SJSA1 (cell line): ENCODE measurements at regions not wholly inside any gene's neighbourhood (a gene's known extent, or its start where the extent isn't known, plus 50 kb on each side); places are given as distances from the start of the nearest gene placed in this dataset.
"Not testable (repeated sequence)": the region's sequence is repeated elsewhere in the genome, so short reads cannot be mapped to it uniquely, and the experiment has no call there.

Source experiments
- DNase-seq, 2 experiments: peaks; one replicate each; pipeline ENCODE4 v3.0.0-alpha.2; 2015 to 2020; ENCODE audit warnings: low spot score in 2 of 2, low read depth in 1 of 2
- H3K27ac ChIP-seq: fragments of 250-450 bp; sonication (Bioruptor Pico); 2 replicates; pipeline ENCODE4 v1.5.1; 2020; ENCODE audit warnings: mild to moderate bottlenecking, moderate library complexity
- H3K27me3 ChIP-seq: fragments of 250-450 bp; sonication (Bioruptor Pico); replicated peaks from 2 replicates; pipeline ENCODE4 v1.5.1; 2020; ENCODE audit warnings: mild to moderate bottlenecking, moderate library complexity
- H3K36me3 ChIP-seq: fragments of 250-450 bp; sonication (Bioruptor Pico); 2 replicates; pipeline ENCODE4 v1.5.1; 2020; ENCODE audit warnings: mild to moderate bottlenecking
- H3K4me1 ChIP-seq: fragments of 250-450 bp; sonication (Bioruptor Pico); replicated peaks from 2 replicates; pipeline ENCODE4 v1.6.1; 2021; ENCODE audit warnings: mild to moderate bottlenecking
- H3K4me3 ChIP-seq: fragments of 250-450 bp; sonication (Bioruptor Pico); 2 replicates; pipeline ENCODE4 v1.5.1; 2020; ENCODE audit warnings: mild to moderate bottlenecking
- H3K9me3 ChIP-seq: fragments of 250-450 bp; sonication (Bioruptor Pico); replicated peaks from 2 replicates; pipeline ENCODE4 v1.5.1; 2020; ENCODE audit warnings: mild to moderate bottlenecking

DNA sequence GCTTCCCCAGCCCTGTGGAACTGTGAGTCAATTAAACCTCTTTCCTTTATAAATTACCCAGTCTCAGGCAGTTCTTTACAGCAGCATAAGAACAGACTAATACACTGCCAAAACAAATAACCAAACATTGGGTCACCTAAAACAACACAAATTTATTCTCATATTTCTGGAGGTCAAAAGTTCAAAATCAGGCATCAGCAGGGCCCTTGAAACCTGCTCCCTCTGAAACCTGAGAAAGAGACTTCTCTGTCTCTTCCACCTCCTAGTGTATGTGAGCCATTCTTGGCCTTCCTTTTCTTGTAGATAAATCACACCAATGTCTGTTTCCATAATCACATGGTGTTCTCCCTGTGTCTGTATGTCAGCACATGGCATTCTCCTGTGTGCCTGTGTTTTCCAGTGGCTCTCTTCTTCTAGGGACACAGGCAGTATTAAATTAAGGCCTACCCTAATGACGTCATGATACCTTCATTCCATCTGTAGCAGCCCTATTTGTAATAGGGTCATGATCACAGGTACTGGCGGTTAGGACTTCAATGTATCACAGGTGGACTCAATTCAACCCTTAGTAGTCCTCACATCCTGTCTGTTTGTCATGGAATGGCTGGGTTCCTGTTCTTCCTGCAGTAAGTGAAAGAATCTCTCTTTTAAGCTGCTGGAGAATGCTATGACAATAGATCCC lies 147.3 kb upstream of the CLNK start:
- Histone ChIP-seq H3K4me3 (no peak overlapping the region), H3K27me3 (no peaks in the 10 kb centered on the region), H3K27ac (no peak overlapping the region), H3K9me3 (no peaks in the 10 kb centered on the region), H3K4me1 (no peaks in the 10 kb centered on the region), H3K36me3 (no peaks in the 10 kb centered on the region)
- DNase-seq, result no peak

- DNase-seq, H3K4me3 ChIP-seq, H3K27me3 ChIP-seq, H3K27ac ChIP-seq, H3K9me3 ChIP-seq, H3K4me1 ChIP-seq, H3K36me3 ChIP-seq: not testable (repeated sequence)
These were observed 144.5 kb upstream of the CLNK start for GRCh38 chr4:10828918-10829538.

DNA sequence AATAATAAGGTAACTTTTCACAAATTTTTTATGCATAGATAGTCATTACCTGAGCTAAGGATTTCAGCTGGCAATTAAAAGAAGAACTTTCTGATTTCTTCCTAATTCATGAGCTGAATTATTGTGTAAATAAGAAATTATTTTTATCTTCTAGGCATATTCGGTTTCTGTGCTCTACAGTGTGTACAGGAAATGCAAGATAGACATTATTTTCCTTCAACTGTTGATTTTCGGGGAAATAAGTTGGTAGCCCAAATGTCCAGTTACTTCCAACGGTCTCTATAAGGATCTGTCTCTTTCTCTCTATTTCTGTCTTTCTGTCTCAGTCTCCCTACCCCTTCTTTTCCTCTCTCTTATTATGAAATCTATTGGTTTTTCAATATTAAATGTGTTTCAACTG lies 137.3 kb upstream of the CLNK start:
- no peaks in the 10 kb centered on the region for H3K27me3 ChIP-seq
- no peak overlapping the region for H3K4me3 ChIP-seq
- H3K4me1 ChIP-seq, result no peaks in the 10 kb centered on the region
- no peak for DNase-seq
- no peaks in the 10 kb centered on the region for H3K9me3 ChIP-seq
- H3K36me3 ChIP-seq, result no peaks in the 10 kb centered on the region
- no peak overlapping the region for H3K27ac ChIP-seq

GRCh38 chr4:10816571-10816970 lies 132.0 kb upstream of the CLNK start:
- Histone ChIP-seq H3K4me3 (no peak overlapping the region), H3K27me3 (no peaks in the 10 kb centered on the region), H3K4me1 (no peaks in the 10 kb centered on the region), H3K27ac (no peak overlapping the region), H3K36me3 (no peaks in the 10 kb centered on the region), H3K9me3 (no peaks in the 10 kb centered on the region)
- DNase-seq, result no peak

DNA sequence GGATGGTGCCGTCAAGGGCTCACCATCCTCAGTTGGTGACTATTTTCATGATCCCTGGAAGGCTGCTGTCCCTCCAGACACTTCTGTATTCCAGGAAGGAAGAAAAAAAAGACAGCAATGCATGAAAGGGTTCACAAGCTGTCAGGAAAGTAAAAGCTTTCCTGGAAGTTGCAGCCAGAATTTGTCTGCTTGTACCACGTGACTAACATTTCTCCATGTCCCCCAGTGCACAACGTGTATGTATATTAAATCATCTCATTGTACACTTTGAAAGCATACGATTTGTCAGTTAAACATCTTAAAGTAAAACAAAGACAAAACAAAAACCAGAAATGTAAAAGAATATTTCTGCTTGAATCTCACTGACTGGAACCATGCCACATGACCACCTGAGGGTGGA lies 127.4 kb upstream of the CLNK start:
- no peaks in the 10 kb centered on the region for H3K9me3 ChIP-seq
- no peaks in the 10 kb centered on the region for H3K27me3 ChIP-seq
- no peak for DNase-seq
- H3K4me1 ChIP-seq, result no peaks in the 10 kb centered on the region
- H3K4me3 ChIP-seq, result no peak overlapping the region
- H3K36me3 ChIP-seq, result no peaks in the 10 kb centered on the region
- H3K27ac ChIP-seq, result no peak overlapping the region

DNA sequence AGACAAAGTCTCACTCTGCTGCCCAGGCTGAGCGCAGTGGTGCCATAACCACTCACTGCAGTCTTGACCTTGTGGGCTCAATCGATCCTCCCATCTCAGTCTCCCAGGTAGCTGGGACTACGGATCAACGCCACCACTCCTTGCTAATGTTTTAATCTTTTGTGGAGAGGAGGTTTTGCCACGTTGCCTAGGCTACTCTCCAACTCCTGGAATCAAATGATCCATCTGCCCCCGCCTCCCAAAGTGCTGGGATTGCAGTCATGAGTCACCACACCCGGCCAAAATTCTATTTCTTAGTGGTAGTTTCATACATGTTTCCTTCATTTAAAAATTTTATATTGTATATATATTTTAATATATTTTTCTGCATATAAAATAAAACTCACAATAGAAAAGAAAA lies 125.8 kb upstream of the CLNK start:
- Histone ChIP-seq H3K27ac (no peak overlapping the region), H3K36me3 (no peaks in the 10 kb centered on the region), H3K9me3 (no peaks in the 10 kb centered on the region), H3K27me3 (no peaks in the 10 kb centered on the region), H3K4me3 (no peak overlapping the region), H3K4me1 (no peaks in the 10 kb centered on the region)
- DNase-seq, result no peak

DNA sequence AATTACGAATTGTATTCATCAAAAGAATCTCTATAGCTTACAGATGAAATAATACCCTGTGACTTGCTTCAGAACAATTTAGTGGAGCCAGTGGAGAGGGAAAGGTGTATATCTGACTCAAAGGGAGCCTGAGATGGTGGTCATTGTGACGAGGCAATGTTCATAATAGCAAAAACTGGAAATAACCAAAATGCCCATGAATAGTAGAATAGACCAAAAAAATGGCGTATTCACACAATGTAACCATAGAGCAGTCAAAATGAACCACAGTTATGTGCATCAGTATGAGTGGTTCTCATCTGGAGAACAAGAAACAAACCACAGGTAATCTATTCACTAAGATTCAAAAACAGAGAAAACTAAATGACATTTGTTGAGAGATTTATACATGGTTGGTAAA lies 125.3 kb upstream of the CLNK start:
- H3K4me1 ChIP-seq, result no peaks in the 10 kb centered on the region

GRCh38 chr4:10808591-10808990 lies 124.0 kb upstream of the CLNK start:
- H3K27me3 ChIP-seq, result no peaks in the 10 kb centered on the region
- H3K4me3 ChIP-seq, result no peak overlapping the region
- H3K4me1 ChIP-seq, result no peaks in the 10 kb centered on the region
- no peak overlapping the region for H3K27ac ChIP-seq
- DNase-seq, result no peak
- no peaks in the 10 kb centered on the region for H3K9me3 ChIP-seq
- no peaks in the 10 kb centered on the region for H3K36me3 ChIP-seq

More for the DNA sequence above, 125.3 kb upstream of the CLNK start:
- Histone ChIP-seq H3K9me3 (no peaks in the 10 kb centered on the region), H3K27me3 (no peaks in the 10 kb centered on the region), H3K36me3 (no peaks in the 10 kb centered on the region), H3K4me3 (no peak overlapping the region), H3K27ac (no peak overlapping the region)
- DNase-seq, result no peak

DNA sequence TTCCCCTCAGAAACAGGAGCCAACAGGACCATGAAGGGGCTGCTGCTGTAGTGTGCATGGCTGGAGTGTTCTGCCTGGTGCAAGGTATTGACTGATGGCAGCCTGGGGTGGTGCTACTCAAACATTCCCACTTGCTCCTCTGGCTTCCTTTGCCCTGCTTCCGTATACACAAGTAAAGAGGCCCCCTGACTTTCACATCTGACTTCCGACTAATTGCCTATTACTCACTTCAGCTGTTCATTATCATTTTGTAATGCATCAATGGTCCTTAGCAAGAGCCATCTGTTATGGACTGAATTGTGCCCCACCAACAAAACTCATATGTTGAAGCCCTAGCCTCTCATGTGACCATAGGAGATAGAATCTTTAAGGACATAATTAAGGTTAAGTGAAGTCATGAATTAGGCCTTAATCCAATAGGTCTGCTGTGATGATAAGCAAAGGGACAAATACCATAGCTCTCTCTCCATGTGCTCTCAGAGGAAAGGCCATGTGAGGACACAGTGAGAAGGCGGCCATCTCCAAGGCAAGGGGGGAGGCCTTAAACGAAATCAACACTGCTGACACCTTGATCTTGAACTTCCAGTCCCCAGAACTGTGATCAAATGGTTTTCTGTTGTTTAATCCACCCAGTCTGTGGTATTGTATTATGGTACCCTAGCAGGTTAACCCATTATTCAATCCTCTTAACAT lies 122.5 kb upstream of the CLNK start:
- DNase-seq, result no peak

GRCh38 chr4:10803713-10804343 lies 119.3 kb upstream of the CLNK start:
- no peaks in the 10 kb centered on the region for H3K9me3 ChIP-seq
- no peaks in the 10 kb centered on the region for H3K36me3 ChIP-seq
- no peaks in the 10 kb centered on the region for H3K4me1 ChIP-seq
- H3K4me3 ChIP-seq, result no peak overlapping the region
- DNase-seq, result no peak
- H3K27me3 ChIP-seq, result no peaks in the 10 kb centered on the region
- H3K27ac ChIP-seq, result no peak overlapping the region

More for the DNA sequence above, 122.5 kb upstream of the CLNK start:
- Histone ChIP-seq H3K36me3 (no peaks in the 10 kb centered on the region), H3K27ac (no peak overlapping the region), H3K4me3 (no peak overlapping the region), H3K9me3 (no peaks in the 10 kb centered on the region), H3K27me3 (no peaks in the 10 kb centered on the region), H3K4me1 (no peaks in the 10 kb centered on the region)

- no peak for DNase-seq
- Histone ChIP-seq H3K4me3 (no peak overlapping the region), H3K27me3 (no peaks in the 10 kb centered on the region), H3K27ac (no peak overlapping the region), H3K36me3 (no peaks in the 10 kb centered on the region), H3K4me1 (peaks cover 8% of the 10 kb centered on the region; the same call in 1 of the 2 replicates), H3K9me3 (no peaks in the 10 kb centered on the region)
These were observed 102.8 kb upstream of the CLNK start for GRCh38 chr4:10787365-10787764.

- no peak overlapping the region for H3K4me3 ChIP-seq
- no peaks in the 10 kb centered on the region for H3K36me3 ChIP-seq
- H3K4me1 ChIP-seq, result peaks cover 8% of the 10 kb centered on the region; the same call in 1 of the 2 replicates
- H3K27me3 ChIP-seq, result no peaks in the 10 kb centered on the region
- no peaks in the 10 kb centered on the region for H3K9me3 ChIP-seq
- H3K27ac ChIP-seq, result no peak overlapping the region
- DNase-seq, result no peak
These were observed 100.1 kb upstream of the CLNK start for GRCh38 chr4:10784621-10785020.

- Histone ChIP-seq H3K36me3 (no peaks in the 10 kb centered on the region), H3K9me3 (no peaks in the 10 kb centered on the region), H3K4me1 (peaks cover 8% of the 10 kb centered on the region; the same call in 1 of the 2 replicates), H3K27me3 (no peaks in the 10 kb centered on the region), H3K27ac (peak overlapping the region; percentile 38), H3K4me3 (no peak overlapping the region)
- peak in 1 of 2 experiments; percentile 12 for DNase-seq
These were observed 98.8 kb upstream of the CLNK start for GRCh38 chr4:10783351-10783750.

DNA sequence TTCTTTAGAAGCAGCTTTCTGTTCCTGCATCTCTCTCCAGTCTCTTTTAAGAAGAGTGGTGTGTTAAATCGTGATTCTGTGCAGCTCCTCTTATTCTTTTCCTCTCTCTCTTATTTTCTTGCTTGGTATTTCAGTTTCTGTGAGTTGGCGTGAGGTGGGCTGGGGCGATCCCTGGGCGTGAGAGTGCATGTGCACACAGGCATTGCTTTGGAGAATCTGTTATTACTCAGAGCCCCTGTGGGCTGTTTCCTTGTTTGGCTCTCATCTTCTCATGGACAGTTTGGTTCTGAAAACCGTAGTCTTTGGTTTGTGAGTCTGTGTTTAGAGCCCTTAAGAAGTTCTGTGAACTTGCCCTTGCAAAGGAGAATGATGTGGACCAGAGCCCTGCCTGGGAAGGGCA lies 97.2 kb upstream of the CLNK start:
- Histone ChIP-seq H3K27me3 (no peaks in the 10 kb centered on the region), H3K4me1 (peaks cover 8% of the 10 kb centered on the region; the same call in 1 of the 2 replicates), H3K36me3 (no peaks in the 10 kb centered on the region), H3K4me3 (no peak overlapping the region), H3K27ac (no peak overlapping the region), H3K9me3 (no peaks in the 10 kb centered on the region)
- no peak for DNase-seq
